GM18519 (cell line): ENCODE measurements at regions not wholly inside any gene's neighbourhood (a gene's known extent, or its start where the extent isn't known, plus 50 kb on each side); places are given as distances from the start of the nearest gene placed in this dataset.
"Not testable (repeated sequence)": the region's sequence is repeated elsewhere in the genome, so short reads cannot be mapped to it uniquely, and the experiment has no call there.

ENCODE experiments used
- ATAC-seq: cut with Tn5 transposase; IDR thresholded peaks from one replicate; pipeline ENCODE4 v1.9.1; 2021; ENCODE audit warnings: mild to moderate bottlenecking, moderate library complexity; ENCODE audit not compliant: unreplicated experiment, low FRiP score

GRCh38 chr3:167012691-167013090 lies 367.4 kb downstream of the ZBBX start:
- ATAC-seq, result no peak

DNA sequence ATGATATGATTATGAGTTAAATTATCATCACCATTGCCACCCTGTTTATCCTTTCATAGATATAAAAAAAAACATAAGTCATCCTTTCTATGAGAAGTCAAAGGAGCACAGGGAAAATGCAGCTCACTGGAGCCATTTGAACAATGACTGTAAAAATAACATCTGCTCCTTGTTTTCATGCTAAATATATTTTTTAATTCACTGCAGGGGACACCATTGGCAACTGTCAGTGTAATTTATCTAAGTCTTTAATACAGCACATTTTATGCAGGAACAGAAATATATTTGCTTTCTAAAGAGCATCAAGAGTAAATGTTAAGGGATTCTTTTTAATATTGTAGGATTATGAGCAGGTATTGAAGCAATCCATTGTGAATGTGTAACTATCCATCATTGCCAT lies 371.3 kb downstream of the ZBBX start:
- ATAC-seq, result no peak

GRCh38 chr3:167001374-167001773 lies 378.7 kb downstream of the ZBBX start:
- no peak for ATAC-seq

DNA sequence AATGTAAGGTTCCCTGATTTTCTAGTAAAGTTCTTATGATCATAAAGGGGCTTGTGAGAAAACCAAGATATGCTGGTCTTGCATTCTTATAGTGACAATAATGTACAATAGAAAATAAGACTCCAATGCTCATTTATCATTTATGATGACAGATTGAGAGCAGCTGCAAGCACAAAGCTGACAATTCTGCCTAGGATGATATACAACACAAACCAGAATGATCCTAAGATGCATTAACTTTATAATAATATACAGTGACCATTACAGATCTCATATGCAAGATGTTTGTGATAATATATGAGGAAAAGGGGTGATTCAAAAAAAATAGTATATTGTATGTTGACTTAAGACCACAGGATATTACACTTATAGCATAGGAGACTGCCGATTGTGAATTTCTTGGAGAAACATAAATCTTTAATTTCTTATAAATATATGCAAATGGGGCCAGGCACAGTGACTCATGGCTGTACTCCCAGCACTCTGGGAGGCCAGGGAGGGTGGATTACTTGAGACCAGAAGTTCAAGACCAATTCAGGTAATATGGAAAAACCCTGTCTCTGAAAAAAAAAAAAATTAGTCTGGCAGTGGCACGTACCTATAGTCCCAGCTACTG lies 387.0 kb downstream of the ZBBX start:
- ATAC-seq, result no peak

DNA sequence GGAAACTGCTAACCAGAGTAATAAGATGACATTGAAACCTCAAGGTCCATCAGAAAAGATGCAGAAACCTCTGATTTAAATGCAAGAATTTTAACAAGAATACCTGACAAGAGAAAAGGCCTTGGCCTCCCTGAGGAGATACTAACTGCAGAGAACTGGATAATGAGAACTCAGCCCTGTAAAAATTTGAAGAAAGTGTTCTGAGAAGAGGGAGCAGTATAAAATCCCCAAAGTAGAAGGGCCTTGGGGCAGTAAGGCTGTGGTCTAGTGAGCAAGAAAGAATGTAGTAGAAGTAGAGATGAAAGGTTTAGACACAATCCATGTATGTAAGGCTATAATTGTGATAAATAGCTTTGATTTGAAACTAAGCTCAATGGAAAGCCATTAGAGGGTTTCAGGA lies 394.1 kb downstream of the ZBBX start:
- ATAC-seq, result no peak

- ATAC-seq, result not testable (repeated sequence)
Measured at GRCh38 chr3:166975796-166976195, 404.3 kb downstream of the ZBBX start.

DNA sequence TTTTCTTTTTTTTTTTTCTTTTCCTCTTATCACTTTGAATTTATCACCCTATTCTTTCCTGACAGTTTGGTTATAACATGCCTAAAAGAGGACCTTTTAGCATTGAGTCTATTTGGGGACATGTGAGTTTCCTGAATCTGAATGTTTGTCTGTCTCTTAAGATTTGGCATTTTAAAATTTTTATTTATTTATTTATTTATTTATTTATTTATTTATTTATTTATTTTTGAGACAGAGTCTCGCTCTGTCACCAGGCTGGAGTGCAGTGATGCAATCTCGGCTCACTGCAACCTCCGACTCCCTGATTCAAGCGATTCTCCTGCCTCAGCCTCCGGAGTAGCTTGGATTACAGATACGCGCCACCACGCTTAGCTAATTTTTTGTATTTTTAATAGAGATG lies 412.4 kb downstream of the ZBBX start:
- ATAC-seq, result not testable (repeated sequence)

DNA sequence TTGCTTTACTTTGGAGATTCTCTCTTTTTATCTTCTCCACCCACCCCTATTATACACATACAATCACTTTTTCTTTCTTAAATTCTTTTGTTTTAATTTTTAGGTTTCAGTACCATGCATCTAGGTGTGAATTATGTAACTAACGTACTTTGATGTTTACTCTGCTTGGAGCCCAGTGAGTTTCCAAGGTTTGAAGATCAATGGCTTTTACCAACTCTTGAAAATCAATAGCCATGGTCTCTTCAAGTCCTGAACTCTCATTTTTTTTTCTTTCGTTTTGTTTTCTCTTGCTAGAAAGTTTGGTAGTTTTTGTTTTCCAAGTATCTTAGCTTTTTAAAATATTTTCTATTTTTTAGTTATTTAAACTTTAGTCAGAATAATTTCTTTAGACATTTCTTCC lies 417.2 kb downstream of the ZBBX start:
- ATAC-seq, result no peak

DNA sequence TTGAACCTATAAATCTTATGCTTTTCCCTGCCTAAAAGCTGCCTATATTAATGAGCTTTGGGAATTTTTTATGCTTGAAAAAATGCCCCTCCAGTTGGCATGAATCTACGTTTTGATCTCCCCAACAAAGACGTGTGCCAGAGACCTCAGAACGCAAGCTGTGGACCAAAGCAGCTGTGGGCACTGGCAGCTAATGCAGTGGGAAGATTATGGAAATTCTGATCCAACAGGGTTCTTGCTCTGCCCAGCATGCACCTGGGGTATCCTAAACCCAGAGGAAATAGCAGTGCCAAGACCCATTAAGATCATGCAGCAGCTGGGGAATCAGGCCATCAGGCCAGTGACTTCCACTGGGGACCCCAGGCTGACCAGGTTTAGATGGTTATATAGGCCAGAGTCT lies 423.0 kb downstream of the ZBBX start:
- no peak for ATAC-seq

DNA sequence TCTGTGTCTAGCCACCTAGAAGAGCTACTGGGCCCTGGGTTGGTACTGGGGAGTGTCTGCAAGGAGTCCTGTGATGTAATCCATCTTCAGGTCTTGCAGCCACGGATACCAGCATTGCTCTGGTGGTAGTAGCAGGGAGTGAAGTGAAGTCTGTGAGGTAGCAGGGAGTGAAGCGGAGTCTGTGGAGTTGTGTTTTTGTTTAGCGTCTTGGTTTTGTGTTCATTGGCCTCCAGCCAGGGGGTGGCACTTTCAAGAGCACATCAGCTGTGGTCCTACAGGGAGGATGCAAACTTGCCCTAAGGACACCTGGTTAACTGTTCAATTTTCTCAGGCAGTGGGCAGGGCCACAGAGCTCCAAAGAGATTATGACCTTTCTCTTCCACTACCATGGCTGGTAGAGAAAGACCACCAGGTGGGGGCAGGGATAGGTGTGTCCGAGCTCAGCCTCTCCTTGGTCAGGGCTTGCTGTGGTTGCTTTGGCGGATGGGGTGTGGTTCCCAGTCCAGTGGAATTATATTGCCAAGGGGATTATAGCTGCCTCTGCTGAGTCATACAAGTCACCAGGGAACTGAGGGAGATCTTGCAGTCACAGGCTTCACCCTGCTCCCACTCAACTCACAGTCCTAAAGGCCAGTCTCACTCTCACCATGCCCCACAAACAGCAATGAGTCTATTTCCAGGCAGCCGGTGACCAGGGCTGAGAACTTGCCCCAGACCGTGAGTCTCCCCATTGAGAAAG lies 424.7 kb downstream of the ZBBX start:
- ATAC-seq, result no peak

- no peak for ATAC-seq
Measured at GRCh38 chr3:166934879-166935278, 445.2 kb downstream of the ZBBX start.

- ATAC-seq, result no peak
Measured at GRCh38 chr3:166917437-166917836, 462.7 kb downstream of the ZBBX start.

GRCh38 chr3:166902374-166902773 lies 477.7 kb downstream of the ZBBX start:
- no peak for ATAC-seq

DNA sequence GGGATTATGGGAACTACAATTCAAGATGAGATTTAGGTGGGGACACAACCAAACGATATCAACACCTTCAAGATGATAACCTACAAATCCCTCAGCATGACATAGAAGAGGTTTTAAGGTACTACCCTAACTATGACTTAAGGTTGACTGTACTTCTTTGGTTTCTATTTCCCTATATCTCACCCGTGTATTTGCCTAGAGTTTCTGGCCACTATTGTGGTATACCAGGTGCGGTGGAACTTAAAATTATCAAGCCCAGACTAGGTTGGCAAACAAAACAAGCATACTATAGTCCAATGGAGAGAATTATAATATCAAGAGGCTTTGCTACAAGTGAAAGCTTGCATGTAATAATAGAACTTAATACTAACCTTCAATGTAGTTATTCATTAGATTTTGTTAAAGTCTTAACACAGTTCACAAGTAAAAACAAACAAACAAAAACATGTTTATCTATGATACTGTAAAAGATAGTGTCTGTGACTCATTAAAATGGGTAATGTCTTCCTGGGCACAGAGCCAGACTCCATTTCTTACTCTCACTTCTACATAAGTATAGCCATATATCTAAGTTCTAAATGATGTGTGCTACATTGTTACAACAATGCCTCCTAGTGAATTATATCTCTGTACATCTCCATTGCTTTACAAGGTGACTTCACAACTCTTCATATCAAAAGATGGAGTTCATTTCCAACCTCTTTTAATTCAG lies 479.1 kb downstream of the ZBBX start:
- ATAC-seq, result no peak

DNA sequence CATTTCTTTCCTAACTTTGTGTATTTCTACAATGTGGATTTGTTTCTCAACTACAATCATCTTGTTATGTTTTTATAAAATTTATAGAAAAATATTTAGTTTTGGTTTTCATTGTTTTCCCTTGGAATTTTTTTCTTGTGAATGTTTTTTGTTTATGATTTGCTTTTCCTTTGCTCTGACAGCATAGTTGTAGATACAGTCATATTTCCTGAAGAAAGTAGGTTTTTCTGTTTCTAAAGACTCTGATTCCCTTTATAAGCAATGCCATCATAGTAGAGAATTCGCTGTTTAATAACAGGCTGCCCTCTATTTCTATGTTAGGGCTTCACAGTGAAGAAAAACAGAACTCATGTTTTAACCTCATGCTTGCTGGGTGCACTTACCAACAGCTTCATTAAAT lies 482.3 kb downstream of the ZBBX start:
- no peak for ATAC-seq

GRCh38 chr3:166889241-166889640 lies 490.9 kb downstream of the ZBBX start:
- no peak for ATAC-seq

DNA sequence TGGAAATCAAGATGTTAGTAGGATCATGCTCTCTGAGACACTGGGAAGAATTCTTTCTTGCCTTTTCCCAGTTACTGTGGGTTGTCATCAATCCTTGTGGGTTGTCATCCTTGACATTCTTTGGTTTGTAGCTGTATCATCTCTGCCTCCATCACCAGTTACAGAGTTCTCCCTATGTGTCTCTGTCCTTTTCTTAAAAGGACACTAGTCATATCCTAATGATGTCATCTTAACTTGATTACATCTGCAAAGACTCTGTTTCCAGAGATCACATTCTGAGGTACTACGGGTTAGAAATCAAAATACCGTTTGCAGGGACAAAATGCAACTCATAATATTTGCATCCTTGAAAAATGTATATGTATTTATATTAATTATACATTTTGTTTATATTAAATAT lies 500.4 kb downstream of the ZBBX start:
- no peak for ATAC-seq

- ATAC-seq, result no peak
Measured at GRCh38 chr3:166877971-166878370, 502.1 kb downstream of the ZBBX start.

DNA sequence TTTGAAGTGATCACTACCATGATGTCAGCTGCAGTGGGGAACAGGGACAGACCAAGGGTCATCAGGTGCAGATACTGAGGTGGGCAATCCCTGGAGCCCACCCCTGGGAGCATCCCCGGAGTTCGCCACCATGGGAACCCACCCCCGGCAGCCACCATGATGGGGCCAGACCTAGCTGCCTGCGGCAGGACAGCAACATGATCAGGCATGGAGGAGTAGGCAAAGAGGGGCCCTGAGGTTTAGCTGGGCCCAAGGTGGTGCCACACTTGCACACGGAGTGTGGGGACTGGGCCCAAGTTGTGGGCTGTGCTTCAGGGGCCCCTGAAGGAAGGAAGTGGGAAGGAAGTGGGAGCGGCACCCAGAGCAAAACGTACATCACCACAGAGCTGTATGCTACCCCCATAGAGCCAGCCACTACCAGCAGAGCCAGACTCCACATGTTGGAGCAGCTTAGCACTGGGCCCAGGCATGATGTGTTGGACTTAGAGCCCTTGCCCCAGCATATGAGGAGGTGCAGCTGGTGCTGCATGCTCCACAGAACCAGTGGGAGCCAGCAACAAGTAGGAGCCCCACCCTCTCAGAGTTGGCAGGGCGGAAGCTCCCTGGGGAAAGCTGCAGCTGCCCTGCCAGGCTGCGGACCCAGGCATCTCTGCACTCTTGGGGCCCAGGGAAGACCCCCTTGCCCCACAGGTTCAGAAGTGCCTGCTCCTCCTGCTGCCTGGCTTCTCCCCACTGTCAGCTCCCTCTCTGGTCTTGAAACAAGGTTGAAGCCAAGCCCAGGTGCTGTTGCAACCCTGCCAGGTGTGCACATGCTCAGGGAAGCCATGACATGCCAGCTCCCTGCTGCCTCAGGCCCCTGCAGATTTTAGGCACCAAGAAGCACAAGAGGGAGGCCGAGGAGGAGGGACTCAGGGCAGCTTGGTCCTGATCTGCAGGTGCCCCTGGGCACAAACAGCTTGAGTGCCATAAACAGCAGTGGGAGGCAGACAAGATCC lies 515.3 kb downstream of the ZBBX start:
- no peak for ATAC-seq

DNA sequence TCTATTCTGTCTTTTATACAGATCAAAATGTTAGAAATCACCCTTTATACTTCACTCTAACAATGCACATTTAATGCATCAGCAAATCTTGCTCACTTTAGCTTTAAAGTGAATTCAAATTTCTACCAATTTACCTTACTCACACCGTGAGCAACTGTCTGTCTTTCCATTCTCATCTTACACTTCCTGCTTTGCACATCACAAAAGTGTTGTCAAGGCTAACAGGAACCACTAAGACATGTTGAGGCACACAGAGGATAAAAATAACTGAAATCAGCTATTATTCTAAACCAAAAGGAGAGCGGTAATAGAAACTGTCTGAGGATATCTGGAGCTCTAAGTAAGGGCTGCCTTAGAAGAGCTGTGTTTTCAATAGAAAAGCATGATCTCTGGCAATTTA lies 519.9 kb downstream of the ZBBX start:
- ATAC-seq, result no peak

GRCh38 chr3:166844329-166844728 lies 535.8 kb downstream of the ZBBX start:
- no peak for ATAC-seq
